ENCODE measurements at regions not wholly inside any gene's neighbourhood (a gene's known extent, or its start where the extent isn't known, plus 50 kb on each side); places are given as distances from the start of the nearest gene placed in this dataset.

- Histone ChIP-seq H2AFZ (ENCODE audit: low read length) (no peak overlapping the region), H3K4me3 (replicated peaks in 1 of 4; ENCODE audit: control extremely low read depth in 1 of 4, insufficient read depth in 1 of 4, low read depth in 3 of 4, low read length in 4 of 4) (no peak overlapping the region), H3K9ac (ENCODE audit: insufficient read depth, low read length) (no peak overlapping the region), H3K79me2 (ENCODE audit: control insufficient read depth, insufficient read depth, low read length) (no peaks in the 10 kb centered on the region), H3K27ac (ENCODE audit: insufficient read depth, low read length) (no peak overlapping the region), H3K4me2 (ENCODE audit: extremely low read depth, insufficient read depth, low read length) (no peak overlapping the region), H3K4me1 (ENCODE audit: control insufficient read depth, extremely low read depth, insufficient read depth, low read length) (no peaks in the 10 kb centered on the region), H3K9me3 (ENCODE audit: control insufficient read depth, insufficient read depth, low read depth, low read length) (no peaks in the 10 kb centered on the region), H3K27me3 (ENCODE audit: control insufficient read depth, insufficient read depth, low read length) (no peaks in the 10 kb centered on the region), H3K36me3 (ENCODE audit: control insufficient read depth, insufficient read depth, low read length) (no peaks in the 10 kb centered on the region), H4K20me1 (ENCODE audit: control insufficient read depth, extremely low read depth, insufficient read depth, low read length) (no peaks in the 10 kb centered on the region)
- peak in 1 of 2 donors; percentile 37 for DNase-seq (ENCODE audit: low read depth in 2 of 2)
- TF ChIP-seq CTCF (conservative IDR thresholded peaks at IDR 0.05 in 1 of 2, IDR thresholded peaks at IDR 0.05 in 1 of 2; ENCODE audit: low read depth in 1 of 2, low read length in 2 of 2) (no peak), EZH2 (IDR thresholded peaks at IDR 0.05; ENCODE audit: low read length, missing control alignments) (no peak)
Measured at GRCh38 chr18:72985686-72986085, 117.9 kb upstream of the NETO1 start.

GRCh38 chr18:72984290-72984689 lies 116.5 kb upstream of the NETO1 start:
- Histone ChIP-seq H3K4me1 (ENCODE audit: control insufficient read depth, extremely low read depth, insufficient read depth, low read length) (no peaks in the 10 kb centered on the region), H3K4me2 (ENCODE audit: extremely low read depth, insufficient read depth, low read length) (no peak overlapping the region), H4K20me1 (ENCODE audit: control insufficient read depth, extremely low read depth, insufficient read depth, low read length) (no peaks in the 10 kb centered on the region), H3K36me3 (ENCODE audit: control insufficient read depth, insufficient read depth, low read length) (no peaks in the 10 kb centered on the region), H2AFZ (ENCODE audit: low read length) (no peak overlapping the region), H3K4me3 (replicated peaks in 1 of 4; ENCODE audit: control extremely low read depth in 1 of 4, insufficient read depth in 1 of 4, low read depth in 3 of 4, low read length in 4 of 4) (no peak overlapping the region), H3K27ac (ENCODE audit: insufficient read depth, low read length) (no peak overlapping the region), H3K27me3 (ENCODE audit: control insufficient read depth, insufficient read depth, low read length) (no peaks in the 10 kb centered on the region), H3K9me3 (ENCODE audit: control insufficient read depth, insufficient read depth, low read depth, low read length) (no peaks in the 10 kb centered on the region), H3K9ac (ENCODE audit: insufficient read depth, low read length) (no peak overlapping the region), H3K79me2 (ENCODE audit: control insufficient read depth, insufficient read depth, low read length) (no peaks in the 10 kb centered on the region)
- TF ChIP-seq CTCF (conservative IDR thresholded peaks at IDR 0.05 in 1 of 2, IDR thresholded peaks at IDR 0.05 in 1 of 2; ENCODE audit: low read depth in 1 of 2, low read length in 2 of 2): no peak
- TF ChIP-seq EZH2 (IDR thresholded peaks at IDR 0.05; ENCODE audit: low read length, missing control alignments): no peak
- DNase-seq (ENCODE audit: low read depth in 2 of 2): no peak

- H3K4me2 ChIP-seq (ENCODE audit: extremely low read depth, insufficient read depth, low read length): no peak overlapping the region
- H3K36me3 ChIP-seq (ENCODE audit: control insufficient read depth, insufficient read depth, low read length): no peaks in the 10 kb centered on the region
- H3K27me3 ChIP-seq (ENCODE audit: control insufficient read depth, insufficient read depth, low read length): no peaks in the 10 kb centered on the region
- H3K27ac ChIP-seq (ENCODE audit: insufficient read depth, low read length): no peak overlapping the region
- H2AFZ ChIP-seq (ENCODE audit: low read length): no peak overlapping the region
- no peaks in the 10 kb centered on the region for H3K4me1 ChIP-seq (ENCODE audit: control insufficient read depth, extremely low read depth, insufficient read depth, low read length)
- TF ChIP-seq EZH2 (IDR thresholded peaks at IDR 0.05; ENCODE audit: low read length, missing control alignments): no peak
- no peak for TF ChIP-seq CTCF (conservative IDR thresholded peaks at IDR 0.05 in 1 of 2, IDR thresholded peaks at IDR 0.05 in 1 of 2; ENCODE audit: low read depth in 1 of 2, low read length in 2 of 2)
- no peak overlapping the region for H3K4me3 ChIP-seq (replicated peaks in 1 of 4; ENCODE audit: control extremely low read depth in 1 of 4, insufficient read depth in 1 of 4, low read depth in 3 of 4, low read length in 4 of 4)
- no peaks in the 10 kb centered on the region for H4K20me1 ChIP-seq (ENCODE audit: control insufficient read depth, extremely low read depth, insufficient read depth, low read length)
- no peaks in the 10 kb centered on the region for H3K79me2 ChIP-seq (ENCODE audit: control insufficient read depth, insufficient read depth, low read length)
- H3K9me3 ChIP-seq (ENCODE audit: control insufficient read depth, insufficient read depth, low read depth, low read length): no peaks in the 10 kb centered on the region
- H3K9ac ChIP-seq (ENCODE audit: insufficient read depth, low read length): no peak overlapping the region
- DNase-seq (ENCODE audit: low read depth in 2 of 2): no peak
Measured at GRCh38 chr18:72973841-72974240, 106.1 kb upstream of the NETO1 start.

Measured in fibroblast of lung (primary cell).